Activated naive CD4-positive, alpha-beta T cell treated with anti-CD3 and anti-CD28 coated beads, Interleukin-2, amount 50 U/mL, for 16 hours (primary cell): ENCODE measurements at regions not wholly inside any gene's neighbourhood (a gene's known extent, or its start where the extent isn't known, plus 50 kb on each side); places are given as distances from the start of the nearest gene placed in this dataset.
"Not testable (repeated sequence)": the region's sequence is repeated elsewhere in the genome, so short reads cannot be mapped to it uniquely, and the experiment has no call there.

Source experiments
- DNase-seq: peaks from one replicate; pipeline ENCODE4 v3.0.0-alpha.2; 2020

GRCh38 chr5:86981898-86982297, 285.8 kb upstream of the RASA1 start:
- no peak for DNase-seq

GRCh38 chr5:86983208-86983607, 284.5 kb upstream of the RASA1 start:
- DNase-seq, result no peak

GRCh38 chr5:86986837-86987236, 280.8 kb upstream of the RASA1 start:
- no peak for DNase-seq

- no peak for DNase-seq
Observed at GRCh38 chr5:86997516-86997915, 270.2 kb upstream of the RASA1 start.

- DNase-seq, result no peak
Observed at GRCh38 chr5:86999951-87000350, 267.7 kb upstream of the RASA1 start.

- no peak for DNase-seq
Observed at GRCh38 chr5:87002485-87002884, 265.2 kb upstream of the RASA1 start.

GRCh38 chr5:87004101-87004500, 263.6 kb upstream of the RASA1 start:
- no peak for DNase-seq

- DNase-seq, result no peak
Observed at GRCh38 chr5:87007737-87008136, 259.9 kb upstream of the RASA1 start.

GRCh38 chr5:87008751-87009560, 258.7 kb upstream of the RASA1 start:
- no peak for DNase-seq

- no peak for DNase-seq
Observed at GRCh38 chr5:87010736-87011135, 256.9 kb upstream of the RASA1 start.

- no peak for DNase-seq
Observed at GRCh38 chr5:87015901-87016300, 251.8 kb upstream of the RASA1 start.

GRCh38 chr5:87020099-87020934, 247.4 kb upstream of the RASA1 start:
- no peak for DNase-seq

GRCh38 chr5:87022415-87022814, 245.3 kb upstream of the RASA1 start:
- no peak for DNase-seq

GRCh38 chr5:87027570-87027969, 240.1 kb upstream of the RASA1 start:
- DNase-seq, result no peak

GRCh38 chr5:87029951-87030350, 237.7 kb upstream of the RASA1 start:
- DNase-seq, result no peak

- DNase-seq, result no peak
Observed at GRCh38 chr5:87030699-87031098, 237.0 kb upstream of the RASA1 start.

- DNase-seq, result no peak
Observed at GRCh38 chr5:87034557-87034956, 233.1 kb upstream of the RASA1 start.

- no peak for DNase-seq
Observed at GRCh38 chr5:87042554-87042953, 225.1 kb upstream of the RASA1 start.

- DNase-seq, result no peak
Observed at GRCh38 chr5:87048156-87048555, 219.5 kb upstream of the RASA1 start.

GRCh38 chr5:87049012-87049411, 218.7 kb upstream of the RASA1 start:
- not testable (repeated sequence) for DNase-seq

- no peak for DNase-seq
Observed at GRCh38 chr5:87051502-87052113, 216.1 kb upstream of the RASA1 start.

- DNase-seq, result no peak
Observed at GRCh38 chr5:87053146-87053545, 214.5 kb upstream of the RASA1 start.

GRCh38 chr5:87054821-87055220, 212.9 kb upstream of the RASA1 start:
- no peak for DNase-seq

GRCh38 chr5:87061046-87061445, 206.6 kb upstream of the RASA1 start:
- no peak for DNase-seq
